ENCODE measurements at regions not wholly inside any gene's neighbourhood (a gene's known extent, or its start where the extent isn't known, plus 50 kb on each side); places are given as distances from the start of the nearest gene placed in this dataset.

- TF ChIP-seq CTCF (IDR thresholded peaks at IDR 0.05; ENCODE audit: low read depth, low read length, poor library complexity, severe bottlenecking), result no peak
- no peak for TF ChIP-seq EZH2phosphoT487 (IDR thresholded peaks at IDR 0.05; ENCODE audit: borderline replicate concordance, low read length)
Measured at GRCh38 chr9:107562798-107563197, 73.2 kb upstream of the KLF4 start.
